HG02759 (cell line): ENCODE measurements at regions not wholly inside any gene's neighbourhood (a gene's known extent, or its start where the extent isn't known, plus 50 kb on each side); places are given as distances from the start of the nearest gene placed in this dataset.

Experiments
- ATAC-seq: cut with Tn5 transposase; IDR thresholded peaks from one replicate; pipeline ENCODE4 v1.9.1; 2021; ENCODE audit warnings: mild to moderate bottlenecking, moderate library complexity; ENCODE audit not compliant: unreplicated experiment

GRCh38 chr7:91517201-91517785 is 253.1 kb downstream of the FZD1 start:
- no peak for ATAC-seq

- ATAC-seq, result no peak
Observed at GRCh38 chr7:91518058-91518457, 253.8 kb downstream of the FZD1 start.

DNA sequence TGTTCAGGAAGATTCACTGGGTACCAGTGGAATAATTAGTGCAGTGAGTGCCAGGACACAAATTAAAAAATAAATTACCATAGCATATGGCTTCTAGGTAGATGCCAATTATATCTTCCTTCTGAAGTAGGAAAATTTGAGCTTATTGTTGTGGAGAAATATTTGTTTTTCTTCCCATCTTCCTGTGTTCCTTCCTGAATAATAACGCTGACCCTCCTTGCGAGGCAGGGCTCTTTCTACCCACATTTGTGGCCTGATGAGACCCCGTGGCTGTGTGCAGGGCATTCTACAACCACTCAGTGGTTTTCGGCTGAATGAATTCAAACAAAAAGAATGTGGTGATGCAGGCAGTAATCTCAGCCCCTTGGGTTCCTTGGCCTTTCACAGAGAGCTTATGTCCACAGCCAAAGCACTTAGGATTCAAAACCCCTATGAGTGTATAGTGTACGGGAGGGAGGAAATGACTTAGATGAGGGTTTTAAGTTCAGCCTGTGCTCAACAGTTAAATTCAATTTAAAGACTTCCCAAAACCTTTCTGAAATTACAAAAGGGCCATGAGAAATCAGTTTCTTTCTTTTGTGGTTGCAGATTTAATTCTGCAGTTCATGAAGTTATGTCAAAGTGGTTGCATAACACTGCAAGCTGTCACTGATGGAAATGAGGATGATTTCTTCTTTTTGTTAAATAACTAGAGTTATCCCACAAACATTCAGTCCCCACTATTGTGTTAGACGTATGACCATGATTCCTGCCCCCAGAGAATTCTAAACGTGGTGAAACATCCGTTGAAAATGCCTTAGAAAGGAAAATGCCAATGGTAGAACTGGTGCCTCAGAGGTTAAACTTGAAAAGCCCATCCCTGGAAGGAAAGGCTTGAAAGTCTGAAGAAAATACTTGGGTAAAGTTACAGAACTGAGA is 255.3 kb downstream of the FZD1 start:
- no peak for ATAC-seq

GRCh38 chr7:91520645-91521044 is 256.4 kb downstream of the FZD1 start:
- no peak for ATAC-seq

- ATAC-seq, result no peak
Observed at GRCh38 chr7:91526404-91526803, 262.2 kb downstream of the FZD1 start.

DNA sequence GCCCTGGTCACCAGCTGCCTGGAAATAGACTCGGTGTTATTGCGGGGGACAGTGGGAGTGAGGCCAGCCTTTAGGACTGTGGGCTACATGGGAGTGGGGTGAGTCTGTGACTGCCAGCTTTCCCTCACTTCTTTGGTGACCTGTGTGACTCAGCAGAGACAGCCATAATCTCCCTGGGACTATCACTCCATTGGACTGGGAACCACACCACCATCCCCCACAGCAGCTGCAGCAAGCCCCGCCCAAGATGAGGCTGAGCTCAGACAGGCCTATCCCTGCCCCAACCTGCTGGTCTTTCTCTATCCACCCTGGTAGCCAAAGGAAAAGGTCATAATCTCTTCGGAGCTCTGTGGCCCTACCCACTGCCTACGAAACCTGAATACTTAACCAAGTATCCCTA is 263.2 kb downstream of the FZD1 start:
- ATAC-seq, result no peak

DNA sequence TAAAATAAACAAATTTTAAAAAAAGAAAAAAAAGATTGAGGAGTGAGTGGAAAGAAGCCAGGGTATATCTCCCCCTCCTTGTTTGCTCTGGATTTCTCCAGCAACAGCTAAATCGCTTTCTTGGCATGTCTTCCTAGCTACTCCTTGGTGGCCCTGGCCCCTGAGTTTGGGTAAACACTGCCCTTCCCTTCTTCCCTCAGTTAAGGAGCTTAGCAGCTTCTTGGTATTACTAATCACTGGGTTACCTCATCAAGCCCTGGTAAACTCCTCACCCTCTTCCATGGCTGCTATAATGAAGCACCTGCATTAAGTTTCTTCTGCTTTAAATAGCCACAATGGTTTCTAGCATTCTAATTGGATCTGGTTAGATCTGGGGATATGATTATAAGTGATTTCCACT is 269.8 kb downstream of the FZD1 start:
- no peak for ATAC-seq

- ATAC-seq, result no peak
Observed at GRCh38 chr7:91537260-91538152, 273.3 kb downstream of the FZD1 start.

- ATAC-seq, result no peak
Observed at GRCh38 chr7:91541641-91542040, 277.4 kb downstream of the FZD1 start.

DNA sequence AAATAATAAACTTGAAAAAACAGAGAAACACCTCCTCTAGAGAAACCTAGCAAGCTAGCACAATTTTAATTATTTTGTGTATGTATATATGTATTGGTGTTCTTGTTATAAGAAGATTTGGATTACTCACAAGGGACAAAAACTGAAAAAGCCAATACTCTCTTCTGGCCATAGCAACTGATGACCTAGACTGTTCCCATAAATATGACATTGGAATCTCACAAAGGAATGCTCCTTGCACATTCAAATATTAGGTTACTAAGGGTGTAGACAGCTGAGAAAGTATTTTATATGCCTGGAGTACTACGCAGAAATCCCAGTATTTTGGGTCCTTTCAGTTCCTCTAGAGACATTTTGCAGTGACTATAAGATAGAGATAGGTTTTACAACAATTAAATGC is 279.4 kb downstream of the FZD1 start:
- ATAC-seq, result no peak

DNA sequence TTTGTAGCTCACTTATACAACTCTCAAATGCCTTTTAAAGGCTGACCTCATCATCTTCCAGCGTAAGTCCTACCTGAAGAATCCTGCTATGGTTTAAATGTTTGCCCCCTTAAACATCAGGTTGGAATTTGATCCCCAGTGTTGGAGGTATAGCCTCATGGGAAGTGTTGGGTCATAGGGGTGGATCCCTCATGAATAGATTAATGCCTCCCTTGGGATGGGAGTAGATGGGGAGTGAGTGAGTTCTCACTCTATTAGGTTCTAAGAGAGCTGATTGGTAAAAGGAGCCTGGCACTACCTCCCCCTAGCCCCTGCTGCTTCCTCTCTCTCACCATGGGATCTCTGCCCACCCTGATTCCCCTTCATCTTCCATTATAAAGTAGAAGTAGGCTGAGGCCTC is 285.6 kb downstream of the FZD1 start:
- ATAC-seq, result no peak

- ATAC-seq, result no peak
Observed at GRCh38 chr7:91550931-91551330, 286.7 kb downstream of the FZD1 start.

DNA sequence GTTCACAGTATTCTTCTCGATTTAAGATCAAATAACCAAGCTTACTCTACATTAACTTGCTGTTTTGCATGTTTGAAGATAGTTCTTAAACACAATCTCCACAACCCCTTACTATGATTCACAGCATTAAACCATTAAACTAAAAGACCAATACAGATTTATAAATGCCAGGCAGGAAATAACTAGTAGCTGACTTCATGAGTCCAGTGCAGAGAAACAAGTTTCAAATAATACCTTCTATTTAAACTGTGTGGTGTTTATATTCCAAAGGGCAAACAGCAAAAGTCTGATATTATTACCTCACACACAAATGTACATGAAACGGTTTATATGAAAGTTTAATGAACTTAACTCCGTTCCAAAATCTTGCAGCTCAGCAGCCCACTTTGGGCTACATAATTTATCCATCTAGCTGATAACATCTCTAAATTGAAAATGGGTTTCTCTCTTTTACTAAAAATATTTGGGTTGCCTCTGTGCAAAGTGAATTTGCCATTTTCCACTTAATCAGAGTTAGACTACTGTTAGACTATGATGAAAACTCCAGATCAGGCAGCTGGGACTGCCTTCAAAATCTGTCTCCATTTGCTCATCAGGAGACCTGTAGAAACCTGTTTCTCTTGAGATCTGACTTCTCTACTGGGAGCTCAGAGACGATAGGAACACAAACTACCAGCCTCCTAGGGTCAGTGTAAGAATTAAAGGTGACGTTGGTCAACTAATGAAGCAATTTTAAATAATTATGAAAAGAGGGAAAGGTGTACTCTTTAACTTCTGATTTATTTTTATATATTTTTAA is 287.3 kb downstream of the FZD1 start:
- ATAC-seq, result no peak

- ATAC-seq, result no peak
Observed at GRCh38 chr7:91553410-91553895, 289.2 kb downstream of the FZD1 start.

- no peak for ATAC-seq
Observed at GRCh38 chr7:91554883-91555282, 290.6 kb downstream of the FZD1 start.

- no peak for ATAC-seq
Observed at GRCh38 chr7:91556239-91556638, 292.0 kb downstream of the FZD1 start.

- no peak for ATAC-seq
Observed at GRCh38 chr7:91556956-91557650, 292.9 kb downstream of the FZD1 start.

GRCh38 chr7:91557789-91558404 is 293.7 kb downstream of the FZD1 start:
- peak; percentile 85 for ATAC-seq

DNA sequence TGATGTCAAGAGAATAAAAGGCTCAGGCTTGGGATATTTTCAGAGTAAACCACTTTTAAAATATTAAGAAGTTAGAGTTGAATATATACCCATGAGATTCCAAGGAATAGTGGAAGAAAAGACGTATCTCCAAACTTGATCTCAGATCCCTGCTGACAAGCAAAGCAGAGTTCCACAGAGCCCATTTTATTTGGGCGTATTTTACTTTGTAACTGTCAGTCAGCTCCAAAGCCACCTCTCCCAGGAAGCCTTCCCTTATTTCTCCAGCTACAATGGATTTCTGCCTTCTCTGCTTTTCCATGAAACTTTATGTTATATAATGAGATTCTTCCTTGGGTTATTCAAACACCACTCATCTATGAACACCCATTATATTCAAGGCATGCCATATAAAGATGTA is 295.7 kb downstream of the FZD1 start:
- ATAC-seq, result no peak
